GM21381 (cell line): ENCODE measurements at regions not wholly inside any gene's neighbourhood (a gene's known extent, or its start where the extent isn't known, plus 50 kb on each side); places are given as distances from the start of the nearest gene placed in this dataset.

Experiments used
- ATAC-seq: cut with Tn5 transposase; IDR thresholded peaks from one replicate; pipeline ENCODE4 v1.9.1; 2021; ENCODE audit warnings: mild to moderate bottlenecking, moderate library complexity; ENCODE audit not compliant: unreplicated experiment

- ATAC-seq = no peak
These were observed 2660.1 kb upstream of the PCDH20 start for GRCh38 chr13:64075543-64076271.

GRCh38 chr13:64074971-64075474 is 2659.4 kb upstream of the PCDH20 start:
- no peak for ATAC-seq

GRCh38 chr13:64073203-64073602 is 2657.6 kb upstream of the PCDH20 start:
- no peak for ATAC-seq

GRCh38 chr13:64071352-64071751 is 2655.7 kb upstream of the PCDH20 start:
- ATAC-seq = no peak

GRCh38 chr13:64069892-64070291 is 2654.2 kb upstream of the PCDH20 start:
- no peak for ATAC-seq

- ATAC-seq = no peak
These were observed 2651.1 kb upstream of the PCDH20 start for GRCh38 chr13:64066711-64067110.

GRCh38 chr13:64061649-64062048 is 2646.0 kb upstream of the PCDH20 start:
- no peak for ATAC-seq

- no peak for ATAC-seq
These were observed 2641.8 kb upstream of the PCDH20 start for GRCh38 chr13:64057372-64058020.

- ATAC-seq = no peak
These were observed 2638.7 kb upstream of the PCDH20 start for GRCh38 chr13:64054321-64054720.

- ATAC-seq = no peak
These were observed 2636.9 kb upstream of the PCDH20 start for GRCh38 chr13:64052521-64052920.

- ATAC-seq = no peak
These were observed 2635.6 kb upstream of the PCDH20 start for GRCh38 chr13:64051278-64051677.

- ATAC-seq = no peak
These were observed 2625.6 kb upstream of the PCDH20 start for GRCh38 chr13:64041296-64041695.

GRCh38 chr13:64033921-64034320 is 2618.3 kb upstream of the PCDH20 start:
- no peak for ATAC-seq

- ATAC-seq = no peak
These were observed 2613.9 kb upstream of the PCDH20 start for GRCh38 chr13:64029343-64030093.

- no peak for ATAC-seq
These were observed 2612.9 kb upstream of the PCDH20 start for GRCh38 chr13:64028551-64028950.

- no peak for ATAC-seq
These were observed 2604.5 kb upstream of the PCDH20 start for GRCh38 chr13:64020126-64020525.

- no peak for ATAC-seq
These were observed 2591.7 kb upstream of the PCDH20 start for GRCh38 chr13:64007339-64007738.

GRCh38 chr13:64000321-64000720 is 2584.7 kb upstream of the PCDH20 start:
- no peak for ATAC-seq

GRCh38 chr13:63999614-64000305 is 2584.1 kb upstream of the PCDH20 start:
- ATAC-seq = no peak

GRCh38 chr13:63983366-63983765 is 2567.7 kb upstream of the PCDH20 start:
- ATAC-seq = no peak

- ATAC-seq = no peak
These were observed 2564.3 kb upstream of the PCDH20 start for GRCh38 chr13:63979951-63980350.
